Aorta (tissue), 5 donors: ENCODE measurements at regions not wholly inside any gene's neighbourhood (a gene's known extent, or its start where the extent isn't known, plus 50 kb on each side); places are given as distances from the start of the nearest gene placed in this dataset.
"Not testable (repeated sequence)": the region's sequence is repeated elsewhere in the genome, so short reads cannot be mapped to it uniquely, and the experiment has no call there.

Experiments
- ATAC-seq: fragments of 200-7000 bp; cut with Tn5 transposase; one replicate; pipeline ENCODE4 v1.9.1; 2022; ENCODE audit warnings: moderate library complexity; ENCODE audit not compliant: low FRiP score
- DNase-seq, 2 donors: peaks; one replicate each; pipeline ENCODE4 v3.0.0-alpha.2; 2020
- H3K27ac ChIP-seq, 2 donors: one replicate each; pipeline ENCODE4 v1.5.1; 2013; ENCODE audit warnings: low read length in 2 of 2, mild to moderate bottlenecking in 2 of 2, moderate library complexity in 2 of 2, control low read depth in 1 of 2, inconsistent platforms in 1 of 2, low read depth in 1 of 2
- H3K27me3 ChIP-seq, 2 donors: one replicate each; pipeline ENCODE4 v1.6.1; 2013; ENCODE audit warnings: control low read depth in 1 of 2, low read length in 1 of 2, mild to moderate bottlenecking in 1 of 2, moderate library complexity in 1 of 2; ENCODE audit not compliant: insufficient read depth in 2 of 2, control insufficient read depth in 1 of 2
- H3K36me3 ChIP-seq, 2 donors: one replicate each; pipeline ENCODE4 v1.6.1; 2013; ENCODE audit warnings: control low read depth in 1 of 2, low read length in 1 of 2, mild to moderate bottlenecking in 1 of 2; ENCODE audit not compliant: insufficient read depth in 2 of 2, control insufficient read depth in 1 of 2
- H3K4me1 ChIP-seq, 2 donors: one replicate each; pipeline ENCODE4 v1.6.1; 2013; ENCODE audit warnings: low read length in 2 of 2, control low read depth in 1 of 2, mild to moderate bottlenecking in 1 of 2, moderate library complexity in 1 of 2; ENCODE audit not compliant: insufficient read depth in 2 of 2, control insufficient read depth in 1 of 2
- H3K4me3 ChIP-seq, 2 donors: one replicate each; pipeline ENCODE4 v1.5.1; 2013; ENCODE audit warnings: low read length in 2 of 2, control low read depth in 1 of 2, mild to moderate bottlenecking in 1 of 2
- H3K9me3 ChIP-seq: one replicate; pipeline ENCODE4 v1.6.1; 2013; ENCODE audit warnings: mild to moderate bottlenecking, low read length; ENCODE audit not compliant: control insufficient read depth
- WGBS, 2 donors: extraction: QIAGEN DNeasy Blood & Tissue Kit; methylation state at CpG; one replicate each; pipeline ENCODE4 v1.1.7; 2013; 5-methylcytosine and 5-hydroxymethylcytosine counted together
- intact Hi-C, 2 donors: fragments of 100-400 bp; cut with DNase I; formaldehyde crosslinking; loops; one replicate each; pipeline versions ENCODE4 v1.14.2 to v1.15.0; 2022
- donor health status: healthy with polysubstance abuse.
- donor health status: Bipolar disorder and iron deficiency.
- donor health status: DM: no; HTN: no; CAD: no.
- donor health status: DM: no; HTN: no; CAD: no.
- donor health status: DM: yes; HTN: yes; CAD: no.

GRCh38 chr20:2217857-2218539, 77.8 kb upstream of the TGM3 start:
- 63 to 68% methylated on average over 6 of the region's 6 CpGs for WGBS, 2 donors
- Histone ChIP-seq H3K4me1 (no peaks in the 10 kb centered on the region), H3K27me3 (no peaks in the 10 kb centered on the region), H3K36me3 (no peaks in the 10 kb centered on the region), H3K4me3 (no peak overlapping the region), H3K27ac (no peak overlapping the region), H3K9me3 (peaks cover 2% of the 10 kb centered on the region)
- no peak for ATAC-seq
- intact Hi-C loops: no loop called here
- DNase-seq: peak in 1 of 2 donors; percentile 65

GRCh38 chr20:2219481-2220006, 76.3 kb upstream of the TGM3 start:
- 66 to 77% methylated on average over 2 of the region's 2 CpGs for WGBS, 2 donors
- intact Hi-C loops: no loop called here
- DNase-seq (no peak), ATAC-seq (no peak)
- Histone ChIP-seq H3K27me3 (no peaks in the 10 kb centered on the region), H3K4me1 (no peaks in the 10 kb centered on the region), H3K36me3 (no peaks in the 10 kb centered on the region), H3K9me3 (peaks cover 4% of the 10 kb centered on the region), H3K4me3 (no peak overlapping the region), H3K27ac (no peak overlapping the region)

- Histone ChIP-seq H3K4me1 (no peaks in the 10 kb centered on the region), H3K4me3 (no peak overlapping the region), H3K9me3 (peaks cover 5% of the 10 kb centered on the region), H3K27ac (no peak overlapping the region), H3K27me3 (no peaks in the 10 kb centered on the region), H3K36me3 (no peaks in the 10 kb centered on the region)
- intact Hi-C loops: no loop called here
- DNase-seq (no peak), ATAC-seq (no peak)
- WGBS, 2 donors: 50 to 60% methylated on average over 2 of the region's 2 CpGs
These were observed 75.5 kb upstream of the TGM3 start for GRCh38 chr20:2220298-2220697.

GRCh38 chr20:2221921-2222320, 73.9 kb upstream of the TGM3 start:
- Histone ChIP-seq H3K9me3 (peaks cover 5% of the 10 kb centered on the region), H3K27ac (no peak overlapping the region), H3K27me3 (no peaks in the 10 kb centered on the region), H3K36me3 (no peaks in the 10 kb centered on the region), H3K4me1 (no peaks in the 10 kb centered on the region), H3K4me3 (no peak overlapping the region)
- 38 to 47% methylated on average over 2 of the region's 2 CpGs for WGBS, 2 donors
- DNase-seq: no peak
- intact Hi-C loops: no loop called here
- no peak for ATAC-seq

- DNase-seq (no peak), ATAC-seq (no peak)
- Histone ChIP-seq H3K4me3 (no peak overlapping the region), H3K9me3 (peaks cover 5% of the 10 kb centered on the region), H3K27me3 (no peaks in the 10 kb centered on the region), H3K27ac (no peak overlapping the region), H3K4me1 (no peaks in the 10 kb centered on the region), H3K36me3 (no peaks in the 10 kb centered on the region)
- intact Hi-C loops: no loop called here
- 75 to 77% methylated on average over 8 of the region's 8 CpGs for WGBS, 2 donors
These were observed 72.0 kb upstream of the TGM3 start for GRCh38 chr20:2223558-2224367.

GRCh38 chr20:2224368-2224639, 71.5 kb upstream of the TGM3 start:
- Histone ChIP-seq H3K36me3 (no peaks in the 10 kb centered on the region), H3K9me3 (peaks cover 5% of the 10 kb centered on the region), H3K4me1 (no peaks in the 10 kb centered on the region), H3K27me3 (no peaks in the 10 kb centered on the region), H3K27ac (no peak overlapping the region), H3K4me3 (no peak overlapping the region)
- no peak for ATAC-seq
- 53 to 55% methylated on average over 3 of the region's 3 CpGs for WGBS, 2 donors
- DNase-seq: no peak
- intact Hi-C loops: no loop called here

GRCh38 chr20:2227285-2227684, 68.5 kb upstream of the TGM3 start:
- intact Hi-C loops, H3K27me3 ChIP-seq, H3K4me3 ChIP-seq, H3K9me3 ChIP-seq, ATAC-seq, H3K4me1 ChIP-seq, H3K27ac ChIP-seq, H3K36me3 ChIP-seq, DNase-seq: not testable (repeated sequence)
- 72 to 77% methylated on average over 3 of the region's 3 CpGs for WGBS, 2 donors

- no peak for DNase-seq
- no peak overlapping the region for H3K27ac ChIP-seq
- no peaks in the 10 kb centered on the region for H3K4me1 ChIP-seq
- H3K27me3 ChIP-seq: no peaks in the 10 kb centered on the region
- H3K36me3 ChIP-seq: no peaks in the 10 kb centered on the region
- ATAC-seq: no peak
- H3K4me3 ChIP-seq: no peak overlapping the region
- intact Hi-C loops: no loop called here
- 95 to 96% methylated on average over 2 of the region's 2 CpGs for WGBS, 2 donors
- H3K9me3 ChIP-seq: peaks cover 4% of the 10 kb centered on the region
These were observed 67.9 kb upstream of the TGM3 start for GRCh38 chr20:2227861-2228260.

- WGBS, 2 donors: 50 to 58% methylated on average over 5 of the region's 5 CpGs
- intact Hi-C loops: no loop called here
- Histone ChIP-seq H3K9me3 (peaks cover 4% of the 10 kb centered on the region), H3K27me3 (no peaks in the 10 kb centered on the region), H3K27ac (no peak overlapping the region), H3K4me3 (no peak overlapping the region), H3K36me3 (no peaks in the 10 kb centered on the region), H3K4me1 (no peaks in the 10 kb centered on the region)
- ATAC-seq (no peak), DNase-seq (no peak)
These were observed 66.9 kb upstream of the TGM3 start for GRCh38 chr20:2228926-2229325.
